ENCODE measurements at regions not wholly inside any gene's neighbourhood (a gene's known extent, or its start where the extent isn't known, plus 50 kb on each side); places are given as distances from the start of the nearest gene placed in this dataset.

GRCh38 chr16:89027281-89027680 is 50.3 kb upstream of the CBFA2T3 start:
- DNase-seq, result no peak

DNA sequence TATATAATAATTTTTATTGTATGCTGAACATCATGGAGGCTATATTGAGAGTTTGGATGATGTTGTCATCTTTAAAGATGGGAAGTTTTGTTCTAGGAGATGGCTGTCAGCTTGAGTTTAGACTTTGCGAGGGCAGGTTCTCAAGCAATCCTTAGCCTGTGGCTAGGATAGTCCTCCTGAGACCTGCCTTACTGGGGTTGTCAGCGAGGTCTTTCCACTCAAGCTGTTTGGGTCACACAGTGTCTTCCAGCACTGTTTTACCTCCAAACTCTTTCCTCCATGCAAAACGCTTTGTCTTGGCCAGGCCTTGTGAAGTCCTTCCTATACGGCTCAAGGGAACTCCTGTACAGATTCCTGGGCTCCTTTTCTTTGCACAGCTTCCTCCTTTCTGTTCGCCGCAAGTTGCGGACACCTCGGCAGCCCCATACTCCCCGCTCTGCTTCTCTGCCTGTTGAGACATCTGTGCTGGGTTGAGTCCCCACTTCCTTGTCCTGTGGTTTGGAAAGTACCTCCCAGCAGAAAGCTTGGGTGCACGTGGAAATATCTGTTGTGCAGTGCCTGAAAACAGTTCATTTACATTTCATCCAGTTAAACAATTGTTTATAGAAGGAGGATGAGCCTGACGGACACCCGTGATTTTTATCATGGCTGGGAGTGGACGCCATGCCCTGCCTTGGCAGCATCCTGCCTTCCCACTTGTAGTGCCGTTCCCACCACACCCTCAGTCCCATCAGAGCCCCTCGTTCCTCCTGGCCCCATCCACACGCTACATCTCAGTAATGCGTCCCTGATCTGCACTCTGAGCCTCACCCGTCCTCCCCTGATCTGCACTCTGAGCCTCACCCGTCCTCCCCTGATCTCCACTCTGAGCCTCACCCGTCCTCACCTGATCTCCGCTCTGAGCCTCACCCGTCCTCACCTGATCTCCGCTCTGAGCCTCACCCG is 55.0 kb upstream of the CBFA2T3 start:
- DNase-seq, result no peak

- DNase-seq, result no peak
These were observed 56.3 kb upstream of the CBFA2T3 start for GRCh38 chr16:89033304-89033703.

- DNase-seq, result no peak
These were observed 57.0 kb upstream of the CBFA2T3 start for GRCh38 chr16:89033796-89034572.

- no peak for DNase-seq
These were observed 57.6 kb upstream of the CBFA2T3 start for GRCh38 chr16:89034573-89034961.

- DNase-seq, result no peak
These were observed 58.1 kb upstream of the CBFA2T3 start for GRCh38 chr16:89034971-89035668.

- no peak for DNase-seq
These were observed 57.7 kb upstream of the ACSF3 start for GRCh38 chr16:89035669-89036570.

DNA sequence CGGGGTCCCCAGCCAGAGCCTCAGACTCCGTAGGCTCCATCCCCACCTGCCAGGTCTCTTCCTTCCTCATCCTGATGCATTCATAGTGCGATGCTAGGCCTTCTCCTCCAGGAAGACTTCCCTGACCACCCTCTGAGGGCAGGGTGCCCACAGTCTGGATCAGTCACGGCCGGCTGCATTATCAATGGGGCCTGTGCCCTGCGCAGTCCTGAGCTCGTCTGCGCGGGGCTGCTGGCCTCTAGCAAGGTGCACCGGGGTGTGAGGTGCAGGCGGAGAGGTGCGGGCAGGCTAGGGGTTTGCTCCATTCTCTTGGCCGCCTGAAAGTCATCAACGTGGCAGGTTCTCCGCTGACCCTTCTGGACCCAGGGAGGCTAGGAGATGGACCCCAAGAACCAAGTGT is 56.9 kb upstream of the ACSF3 start:
- no peak for DNase-seq

- peak; percentile 55 for DNase-seq
These were observed 56.1 kb upstream of the ACSF3 start for GRCh38 chr16:89037261-89038152.

GRCh38 chr16:89038221-89038721 is 55.4 kb upstream of the ACSF3 start:
- no peak for DNase-seq

DNA sequence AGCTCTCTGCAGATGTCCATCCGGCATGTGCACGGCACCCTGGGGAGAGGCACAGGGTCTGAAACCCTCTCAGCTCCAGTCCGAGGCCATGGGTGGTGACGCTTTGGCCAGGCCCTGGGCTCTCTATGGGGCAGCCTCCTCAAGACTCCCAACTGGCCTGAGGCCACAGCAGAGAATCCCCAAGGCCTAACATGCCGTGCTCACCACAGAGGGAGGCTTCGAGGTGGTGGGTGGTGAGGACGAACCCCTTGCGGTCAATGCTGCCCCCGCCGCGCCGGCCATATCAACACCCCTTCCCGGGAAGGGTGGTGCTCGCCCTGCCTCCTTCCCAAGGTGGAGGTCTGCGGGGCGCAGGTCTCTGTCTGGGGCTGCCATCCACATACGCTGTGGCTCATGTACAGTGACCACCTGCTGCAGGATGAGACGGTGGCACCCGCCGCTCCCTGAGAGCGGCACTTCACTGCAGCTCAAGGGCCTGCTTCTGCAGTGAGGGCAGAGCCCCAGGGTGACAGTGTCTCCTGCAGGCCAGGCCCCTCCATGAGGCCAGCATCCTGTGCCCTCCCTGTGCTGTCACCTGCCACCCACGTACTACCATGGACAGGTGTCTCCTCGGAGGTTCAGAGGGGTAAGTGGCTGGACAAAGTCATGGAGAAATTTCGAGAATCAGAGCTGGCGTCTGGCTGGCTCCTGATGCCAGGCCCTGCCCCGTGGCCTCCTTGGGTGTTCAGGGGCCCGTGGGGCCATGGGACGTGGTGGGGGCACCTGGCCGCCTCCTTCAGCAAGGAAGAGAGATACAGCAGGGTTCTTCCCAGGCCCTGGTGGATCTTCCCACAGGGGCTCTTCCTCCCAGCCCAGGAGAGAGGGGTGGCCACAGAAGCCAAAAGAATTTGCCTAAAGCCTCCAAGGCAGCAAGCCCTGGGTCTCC is 54.6 kb upstream of the ACSF3 start:
- DNase-seq, result no peak

GRCh38 chr16:89039756-89040155 is 53.9 kb upstream of the ACSF3 start:
- DNase-seq, result no peak

- no peak for DNase-seq
These were observed 53.3 kb upstream of the ACSF3 start for GRCh38 chr16:89040391-89040790.

DNA sequence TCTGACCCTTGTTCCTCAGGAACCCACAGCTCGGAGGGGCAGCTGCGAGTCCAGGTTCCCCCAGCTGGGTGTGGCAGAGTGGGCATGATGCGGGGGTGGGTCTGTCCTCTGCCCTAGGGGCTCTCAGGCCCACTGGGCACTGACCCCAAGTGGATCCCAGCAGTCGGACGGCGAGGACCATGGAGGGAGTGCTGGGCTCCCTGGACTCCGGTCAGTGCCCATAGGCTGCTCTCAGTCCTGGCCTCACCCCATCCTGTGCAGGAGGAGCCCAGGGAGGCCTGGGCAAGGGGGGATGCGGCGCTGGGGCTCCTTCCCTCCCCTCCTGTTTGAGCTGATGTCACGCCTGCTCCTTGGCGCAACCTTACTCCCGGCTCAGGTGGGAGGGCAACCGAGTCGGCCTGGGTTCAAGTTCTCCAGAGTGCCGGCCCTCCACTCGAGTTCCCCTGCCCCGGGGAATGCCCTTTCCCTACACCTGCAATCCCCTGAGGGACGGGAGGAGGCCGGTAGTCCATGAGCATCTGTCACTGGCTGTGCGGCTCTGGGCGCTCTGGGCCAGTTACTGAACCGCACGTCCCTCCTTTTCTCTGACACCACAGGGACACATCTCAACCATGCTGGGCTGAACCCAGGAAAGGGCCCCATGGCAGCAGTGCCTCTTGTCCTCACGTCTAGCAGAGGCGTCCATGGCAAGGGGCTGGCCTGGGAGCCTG is 52.6 kb upstream of the ACSF3 start:
- DNase-seq, result no peak

DNA sequence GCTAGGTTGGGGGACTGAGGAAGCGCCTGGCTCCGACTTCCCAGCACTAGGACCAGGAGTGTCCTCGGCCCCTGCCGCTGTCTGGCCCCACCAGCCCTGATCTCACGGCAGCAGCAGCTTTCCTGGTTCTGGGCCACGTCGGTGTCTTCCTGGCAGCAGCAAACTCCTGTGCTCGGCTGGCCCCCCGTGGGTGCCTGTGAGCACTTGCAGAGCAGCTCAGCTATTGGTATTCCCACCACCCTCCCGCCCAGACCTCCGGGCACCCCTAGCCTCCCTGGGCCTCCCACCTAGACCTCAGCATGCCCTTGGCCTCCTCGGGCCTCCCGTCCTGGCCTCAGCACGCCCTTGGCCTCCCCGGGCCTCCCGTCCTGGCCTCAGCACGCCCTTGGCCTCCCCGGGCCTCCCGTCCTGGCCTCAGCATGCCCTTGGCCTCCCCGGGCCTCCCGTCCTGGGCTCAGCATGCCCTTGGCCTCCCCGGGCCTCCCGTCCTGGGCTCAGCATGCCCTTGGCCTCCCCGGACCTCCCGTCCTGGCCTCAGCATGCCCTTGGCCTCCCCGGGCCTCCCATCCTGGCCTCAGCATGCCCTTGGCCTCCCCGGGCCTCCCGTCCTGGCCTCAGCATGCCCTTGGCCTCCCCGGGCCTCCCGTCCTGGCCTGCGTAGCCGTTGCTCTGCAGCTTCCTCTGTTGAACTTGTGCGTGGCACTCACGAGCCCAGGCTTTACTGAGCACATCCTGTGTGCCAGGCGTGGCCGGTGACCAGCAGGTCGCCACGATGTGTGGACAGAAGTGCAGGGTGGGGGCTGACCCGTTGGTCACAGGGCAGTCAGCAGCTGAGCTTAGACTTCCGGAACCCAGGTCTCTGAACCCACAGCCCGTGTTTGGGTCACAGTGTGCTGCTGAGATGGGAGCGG is 51.8 kb upstream of the ACSF3 start:
- DNase-seq, result no peak

GRCh38 chr16:89042711-89043551 is 50.7 kb upstream of the ACSF3 start:
- DNase-seq, result no peak
